NCI-H2227 (cell line): ENCODE measurements at regions not wholly inside any gene's neighbourhood (a gene's known extent, or its start where the extent isn't known, plus 50 kb on each side); places are given as distances from the start of the nearest gene placed in this dataset.
"Not testable (repeated sequence)": the region's sequence is repeated elsewhere in the genome, so short reads cannot be mapped to it uniquely, and the experiment has no call there.

ENCODE experiments used
- DNase-seq: peaks from one replicate; lab custom pipeline; 2025; ENCODE audit not compliant: unreplicated experiment; lab: John Stamatoyannopoulos, UW

GRCh38 chr5:155485386-155485785 lies 471.8 kb downstream of the KIF4B start:
- DNase-seq: no peak

- no peak for DNase-seq
These were observed 476.4 kb downstream of the KIF4B start for GRCh38 chr5:155489949-155490348.

- no peak for DNase-seq
These were observed 478.6 kb downstream of the KIF4B start for GRCh38 chr5:155492191-155492590.

- no peak for DNase-seq
These were observed 491.1 kb downstream of the KIF4B start for GRCh38 chr5:155504606-155505005.

GRCh38 chr5:155507363-155507762 lies 493.8 kb downstream of the KIF4B start:
- DNase-seq: no peak

- no peak for DNase-seq
These were observed 495.1 kb downstream of the KIF4B start for GRCh38 chr5:155508673-155509072.

GRCh38 chr5:155512329-155512728 lies 498.8 kb downstream of the KIF4B start:
- DNase-seq: no peak

GRCh38 chr5:155514105-155514563 lies 500.6 kb downstream of the KIF4B start:
- DNase-seq: no peak

GRCh38 chr5:155522540-155522939 lies 509.0 kb downstream of the KIF4B start:
- DNase-seq: no peak

- no peak for DNase-seq
These were observed 515.8 kb downstream of the KIF4B start for GRCh38 chr5:155529362-155529761.

GRCh38 chr5:155530046-155530445 lies 516.5 kb downstream of the KIF4B start:
- DNase-seq: no peak

GRCh38 chr5:155532621-155533311 lies 519.2 kb downstream of the KIF4B start:
- no peak for DNase-seq

GRCh38 chr5:155540000-155540595 lies 526.5 kb downstream of the KIF4B start:
- DNase-seq: peak; percentile 38

- no peak for DNase-seq
These were observed 532.5 kb downstream of the KIF4B start for GRCh38 chr5:155546075-155546474.

- no peak for DNase-seq
These were observed 540.9 kb downstream of the KIF4B start for GRCh38 chr5:155554500-155554899.

- no peak for DNase-seq
These were observed 542.7 kb downstream of the KIF4B start for GRCh38 chr5:155556222-155556621.

- no peak for DNase-seq
These were observed 543.1 kb downstream of the KIF4B start for GRCh38 chr5:155556700-155557099.

GRCh38 chr5:155562158-155562557 lies 548.6 kb downstream of the KIF4B start:
- no peak for DNase-seq

- DNase-seq: no peak
These were observed 551.0 kb downstream of the KIF4B start for GRCh38 chr5:155564541-155564940.

- DNase-seq: no peak
These were observed 562.3 kb downstream of the KIF4B start for GRCh38 chr5:155575861-155576260.

GRCh38 chr5:155586808-155587207 lies 573.3 kb downstream of the KIF4B start:
- DNase-seq: not testable (repeated sequence)

- no peak for DNase-seq
These were observed 573.9 kb downstream of the KIF4B start for GRCh38 chr5:155587458-155587857.

GRCh38 chr5:155591273-155591672 lies 577.7 kb downstream of the KIF4B start:
- DNase-seq: no peak
